Heart left ventricle (tissue), 16 donors: ENCODE measurements at regions not wholly inside any gene's neighbourhood (a gene's known extent, or its start where the extent isn't known, plus 50 kb on each side); places are given as distances from the start of the nearest gene placed in this dataset.

Experiments used
- ATAC-seq, 4 donors: fragments of 200-7000 bp; cut with Tn5 transposase; one replicate each; pipeline ENCODE4 v1.9.1; 2020 to 2022; ENCODE audit warnings: moderate library complexity in 4 of 4, mild to moderate bottlenecking in 3 of 4, moderate number of reproducible peaks in 1 of 4
- DNase-seq, 5 donors: peaks; one replicate each; pipeline ENCODE4 v3.0.0-alpha.2; 2020
- H3K27ac ChIP-seq, 12 donors: fragments of 200-600 bp; sonication (generic) in 4 of 12; one replicate each; pipeline versions ENCODE4 v1.5.0 to v1.8.0; 2016 to 2022; ENCODE audit warnings: mild to moderate bottlenecking in 2 of 12
- H3K27me3 ChIP-seq, 9 donors: fragments of 200-600 bp; sonication (generic) in 2 of 9; one replicate each; pipeline versions ENCODE4 v1.5.1 to v1.8.0; 2016 to 2022; ENCODE audit warnings: mild to moderate bottlenecking in 3 of 9
- H3K36me3 ChIP-seq, 9 donors: fragments of 200-600 bp; sonication (generic) in 2 of 9; one replicate each; pipeline versions ENCODE4 v1.5.0 to v1.8.0; 2018 to 2022; ENCODE audit warnings: mild to moderate bottlenecking in 2 of 9
- H3K4me1 ChIP-seq, 12 donors: fragments of 200-600 bp; sonication (generic) in 4 of 12; one replicate each; pipeline versions ENCODE4 v1.5.0 to v1.8.0; 2016 to 2022; ENCODE audit warnings: mild to moderate bottlenecking in 3 of 12
- H3K4me3 ChIP-seq, 12 donors: fragments of 200-600 bp; sonication (generic) in 4 of 12; one replicate each; pipeline versions ENCODE4 v1.5.0 to v1.8.0; 2017 to 2022; ENCODE audit warnings: mild to moderate bottlenecking in 9 of 12, moderate library complexity in 4 of 12
- H3K9me3 ChIP-seq, 12 donors: fragments of 200-600 bp; sonication (generic) in 4 of 12; one replicate each; pipeline versions ENCODE4 v1.5.0 to v1.8.0; 2016 to 2022; ENCODE audit warnings: mild to moderate bottlenecking in 1 of 12
- POLR2A ChIP-seq, 2 donors: fragments of 450-650 bp; IDR thresholded peaks; one replicate each; pipeline ENCODE4 v1.6.1; 2017; ENCODE audit warnings: antibody characterized with exemption in 2 of 2, mild to moderate bottlenecking in 2 of 2, moderate library complexity in 2 of 2
- WGBS, 4 donors: extraction: QIAGEN DNeasy Blood & Tissue Kit in 2 of 4; methylation state at CpG; one replicate each; pipeline versions ENCODE4 v1.1.5 to v1.1.7; 2013 to 2018; 5-methylcytosine and 5-hydroxymethylcytosine counted together
- intact Hi-C, 10 donors: fragments of 100-400 bp; cut with DNase I; formaldehyde crosslinking; loops; one replicate each; pipeline versions ENCODE4 v1.11.1 to v1.14.2; 2022
- TF ChIP-seq, protein P1 (sequence below), 12 donors: fragments of 200-600 bp; sonication (generic) in 4 of 12; IDR thresholded peaks; one replicate each; pipeline versions ENCODE4 v1.5.0 to v1.8.0; 2018 to 2022; ENCODE audit warnings: antibody characterized with exemption in 12 of 12, mild to moderate bottlenecking in 5 of 12
- donor health status: ischemic (EF 13 %, LVEDD 7.1; RV severe dilation, severe dysfunction).
- donor health status: healthy with polysubstance abuse.
- donor health status: DM: no; HTN: yes; CAD: no.
- donor health status: DM: no; HTN: no; CAD: no.
- donor health status: ischemic (EF 25% LVEDD 6.9; RV normal size, moderate dysfunction).
- donor health status: ischemic (EF 25% LVEDD 5.7; RV mildly dilated, moderate dysfunction).
- donor health status: healthy.
- donor health status: DM: yes; HTN: yes; CAD: no.
- donor health status: ischemic (EF 35%, LVEDD 5.7; RV mildly dilated, moderate dysfunction).
- donor health status: nonischemic (EF 11% LVEDD 7.7; RV severe dilation, severe dysfunction).
- donor health status: DM: yes; HTN: yes; CAD: no.
- donor health status: PGD.
- donor health status: ischemic (EF 29% LVEDD 5.4; RV normal size, mild dysfunction).
- donor health status: nonischemic (EF 23%, LVEDD 6.1; RV moderate dilation, normal function).

DNA sequence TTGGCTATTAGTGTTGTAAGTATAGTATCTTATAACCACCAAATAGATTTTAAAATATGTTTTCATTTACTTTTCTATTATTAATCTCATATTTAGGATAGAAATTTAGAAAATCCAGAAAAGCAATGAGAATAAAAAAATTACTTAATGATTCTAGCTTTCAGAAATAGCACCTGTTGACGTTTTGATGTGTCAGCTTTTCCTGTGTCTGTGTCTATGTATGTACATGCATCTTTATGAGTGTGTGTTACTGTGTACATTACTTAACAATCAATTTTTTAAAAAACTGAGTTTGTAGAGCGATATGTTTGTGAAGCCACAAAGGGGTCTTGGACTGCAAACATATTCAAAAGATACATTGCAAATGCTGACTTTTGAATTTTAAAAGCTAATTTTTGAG lies 526.9 kb downstream of the BCKDHB start:
- 28 to 90% (median 65%) methylated on average over 2 of the region's 2 CpGs for WGBS, 4 donors
- no peak for ATAC-seq

DNA sequence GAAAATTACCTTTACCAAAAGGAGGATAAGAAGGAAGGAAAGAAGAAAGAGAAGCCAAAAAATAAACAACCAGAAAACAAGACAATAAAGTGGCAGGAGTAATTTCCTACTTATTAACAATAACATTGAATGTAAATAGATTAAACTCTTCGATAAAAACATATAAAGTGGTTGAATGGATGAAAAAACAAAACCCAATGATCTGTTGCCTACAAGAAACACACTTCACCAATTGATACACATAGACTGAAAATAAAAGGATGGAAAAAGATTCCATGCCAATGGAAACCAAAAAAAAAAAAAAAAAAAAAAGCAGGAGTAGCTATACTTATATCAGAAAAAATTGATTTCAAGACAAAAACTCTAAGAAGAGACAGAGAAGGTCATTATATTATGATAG lies 518.9 kb downstream of the BCKDHB start:
- Histone ChIP-seq H3K4me3 (no peak overlapping the region), H3K4me1 (peaks cover 0 to 7% (median 0%) of the 10 kb centered on the region in 12 donors), H3K27me3 (no peaks in the 10 kb centered on the region), H3K27ac (no peak overlapping the region), H3K36me3 (no peaks in the 10 kb centered on the region), H3K9me3 (peaks cover 0 to 38% (median 8%) of the 10 kb centered on the region in 12 donors)
- TF ChIP-seq POLR2A (IDR thresholded peaks at IDR 0.05): no peak
- TF ChIP-seq, protein P1, sequence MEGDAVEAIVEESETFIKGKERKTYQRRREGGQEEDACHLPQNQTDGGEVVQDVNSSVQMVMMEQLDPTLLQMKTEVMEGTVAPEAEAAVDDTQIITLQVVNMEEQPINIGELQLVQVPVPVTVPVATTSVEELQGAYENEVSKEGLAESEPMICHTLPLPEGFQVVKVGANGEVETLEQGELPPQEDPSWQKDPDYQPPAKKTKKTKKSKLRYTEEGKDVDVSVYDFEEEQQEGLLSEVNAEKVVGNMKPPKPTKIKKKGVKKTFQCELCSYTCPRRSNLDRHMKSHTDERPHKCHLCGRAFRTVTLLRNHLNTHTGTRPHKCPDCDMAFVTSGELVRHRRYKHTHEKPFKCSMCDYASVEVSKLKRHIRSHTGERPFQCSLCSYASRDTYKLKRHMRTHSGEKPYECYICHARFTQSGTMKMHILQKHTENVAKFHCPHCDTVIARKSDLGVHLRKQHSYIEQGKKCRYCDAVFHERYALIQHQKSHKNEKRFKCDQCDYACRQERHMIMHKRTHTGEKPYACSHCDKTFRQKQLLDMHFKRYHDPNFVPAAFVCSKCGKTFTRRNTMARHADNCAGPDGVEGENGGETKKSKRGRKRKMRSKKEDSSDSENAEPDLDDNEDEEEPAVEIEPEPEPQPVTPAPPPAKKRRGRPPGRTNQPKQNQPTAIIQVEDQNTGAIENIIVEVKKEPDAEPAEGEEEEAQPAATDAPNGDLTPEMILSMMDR (IDR thresholded peaks at IDR 0.05): no peak
- intact Hi-C loops: no loop called here
- DNase-seq (no peak), ATAC-seq (no peak)
- 80 to 88% (median 85%) methylated on average over 1 of the region's 1 CpG for WGBS, 4 donors

More for the DNA sequence above, 526.9 kb downstream of the BCKDHB start:
- H3K27ac ChIP-seq: no peak overlapping the region
- no peaks in the 10 kb centered on the region for H3K4me1 ChIP-seq
- peaks cover 0 to 24% (median 0%) of the 10 kb centered on the region in 12 donors for H3K9me3 ChIP-seq
- DNase-seq: no peak
- intact Hi-C loops: no loop called here
- H3K27me3 ChIP-seq: no peaks in the 10 kb centered on the region
- no peak overlapping the region for H3K4me3 ChIP-seq
- TF ChIP-seq, protein P1 (IDR thresholded peaks at IDR 0.05): no peak
- TF ChIP-seq POLR2A (IDR thresholded peaks at IDR 0.05): no peak
- H3K36me3 ChIP-seq: no peaks in the 10 kb centered on the region

DNA sequence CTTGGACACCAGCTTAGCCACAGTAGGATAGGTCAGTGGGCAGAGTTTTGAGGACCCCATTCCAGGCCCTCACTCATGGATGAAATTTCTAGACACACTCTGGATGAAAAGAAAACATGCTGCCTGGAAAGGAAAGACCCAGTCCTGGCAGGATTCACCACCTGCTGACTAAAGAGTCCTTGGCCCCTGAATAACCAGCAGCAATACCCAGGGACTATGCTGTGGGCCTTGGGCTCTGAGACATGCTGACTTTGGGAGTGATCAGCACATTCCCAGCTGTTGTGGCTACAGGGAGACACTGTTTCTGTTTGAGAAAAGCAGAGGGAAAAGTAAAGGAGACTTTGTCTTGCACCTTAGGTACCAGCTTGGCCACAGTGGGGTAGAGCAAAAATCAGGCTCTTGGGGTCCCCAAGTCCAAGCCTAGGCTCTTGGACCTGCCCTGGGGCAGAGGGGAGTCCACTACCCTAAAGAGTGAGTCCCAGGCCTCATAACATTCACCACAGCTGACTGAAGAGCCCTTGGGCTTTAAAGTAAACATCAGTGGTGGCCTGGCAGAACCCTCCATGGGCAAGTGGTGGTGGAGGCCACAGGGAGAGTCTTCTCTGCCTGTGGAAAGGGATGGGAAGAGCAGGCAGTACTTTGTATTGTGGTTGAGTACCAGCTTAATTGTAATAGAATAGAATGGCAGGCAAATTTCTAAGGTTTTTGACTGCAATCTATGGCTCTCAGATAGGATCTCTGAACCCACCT lies 516.8 kb downstream of the BCKDHB start:
- ATAC-seq (peak in 1 of 4 donors; percentile 11), DNase-seq (no peak)
- Histone ChIP-seq H3K9me3 (peaks cover 0 to 32% (median 8%) of the 10 kb centered on the region in 12 donors), H3K4me3 (no peak overlapping the region), H3K27ac (no peak overlapping the region), H3K4me1 (peaks cover 0 to 7% (median 0%) of the 10 kb centered on the region in 12 donors), H3K27me3 (no peaks in the 10 kb centered on the region), H3K36me3 (no peaks in the 10 kb centered on the region)
- intact Hi-C loops: no loop called here
- no peak for TF ChIP-seq POLR2A (IDR thresholded peaks at IDR 0.05)
- TF ChIP-seq, protein P1 (IDR thresholded peaks at IDR 0.05): no peak

DNA sequence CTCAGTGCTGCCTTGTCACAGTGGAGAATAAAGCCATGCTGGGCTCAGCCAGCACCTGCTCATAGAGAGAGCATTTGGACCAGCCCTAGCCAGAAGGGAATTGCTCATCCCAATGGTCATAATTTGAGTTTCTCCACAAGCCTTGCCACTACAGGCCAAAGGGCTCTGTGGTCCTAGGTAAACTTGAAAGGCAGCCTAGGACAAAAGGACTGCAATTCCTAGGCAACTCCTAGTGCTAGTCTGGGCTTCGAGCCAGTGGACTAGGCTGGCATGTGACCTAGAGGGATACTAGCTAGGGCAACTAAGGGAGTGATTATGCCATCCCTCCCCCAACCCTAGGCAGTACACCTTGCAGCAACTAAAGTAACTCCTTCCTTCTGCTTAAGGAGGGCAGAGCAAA lies 516.2 kb downstream of the BCKDHB start:
- Histone ChIP-seq H3K27me3 (no peaks in the 10 kb centered on the region), H3K27ac (peak overlapping the region in 4 of 12 donors; percentile 3 to 57 (median 35)), H3K9me3 (peaks cover 0 to 29% (median 8%) of the 10 kb centered on the region in 12 donors), H3K36me3 (no peaks in the 10 kb centered on the region), H3K4me3 (no peak overlapping the region), H3K4me1 (peaks cover 0 to 7% (median 0%) of the 10 kb centered on the region in 12 donors)
- DNase-seq (peak; percentile 32 to 79 (median 66)), ATAC-seq (peak; percentile 93 to 98 (median 94))
- intact Hi-C loops: no loop called here
- TF ChIP-seq POLR2A (IDR thresholded peaks at IDR 0.05): no peak
- TF ChIP-seq, protein P1 (IDR thresholded peaks at IDR 0.05): no peak
- 33 to 58% (median 56%) methylated on average over 1 of the region's 1 CpG for WGBS, 4 donors
